Keratinocyte (primary cell): ENCODE measurements at regions not wholly inside any gene's neighbourhood (a gene's known extent, or its start where the extent isn't known, plus 50 kb on each side); places are given as distances from the start of the nearest gene placed in this dataset.

Source experiments
- CTCF ChIP-seq, 3 experiments: IDR thresholded peaks in 1 of 3; conservative IDR thresholded peaks in 1 of 3; optimal IDR thresholded peaks in 1 of 3; 2 replicates in 2 of 3; 3 replicates in 1 of 3; pipeline versions ENCODE3 to v1.5.1; 2011; ENCODE audit warnings: low read length in 3 of 3, mild to moderate bottlenecking in 3 of 3, moderate library complexity in 2 of 3, control low read depth in 1 of 3, inconsistent platforms in 1 of 3; ENCODE audit not compliant: insufficient read depth in 2 of 3; ENCODE audit errors: extremely low read depth in 1 of 3
- EZH2 ChIP-seq: IDR thresholded peaks from one replicate; pipeline ENCODE4 v1.6.1; 2012; ENCODE audit warnings: inconsistent platforms, mild to moderate bottlenecking, low read length, moderate library complexity

- TF ChIP-seq CTCF (optimal IDR thresholded peaks at IDR 0.05 in 1 of 3, IDR thresholded peaks at IDR 0.05 in 1 of 3, conservative IDR thresholded peaks at IDR 0.05 in 1 of 3; ENCODE audit: extremely low read depth in 1 of 3, insufficient read depth in 2 of 3, low read length in 3 of 3) = no peak
- TF ChIP-seq EZH2 = no peak
Measured at GRCh38 chr11:15675683-15676082, 561.0 kb downstream of the INSC start.
